Tibial nerve (tissue), 4 donors: ENCODE measurements at regions not wholly inside any gene's neighbourhood (a gene's known extent, or its start where the extent isn't known, plus 50 kb on each side); places are given as distances from the start of the nearest gene placed in this dataset.

Source experiments
- DNase-seq, 2 donors: peaks; one replicate each; pipeline ENCODE4 v3.0.0-alpha.2; 2019; ENCODE audit warnings: low spot score in 2 of 2
- H3K27ac ChIP-seq, 4 donors: fragments of 200-600 bp; sonication (generic) in 3 of 4; one replicate each; pipeline ENCODE4 v1.5.1; 2017 to 2019; ENCODE audit warnings: mild to moderate bottlenecking in 1 of 4
- H3K27me3 ChIP-seq, 2 donors: fragments of 200-600 bp; sonication (generic) in 1 of 2; one replicate each; pipeline versions ENCODE4 v1.5.1 to v1.6.0; 2017 to 2019
- H3K36me3 ChIP-seq, 3 donors: fragments of 200-600 bp; sonication (generic); one replicate each; pipeline ENCODE4 v1.5.1; 2018 to 2019
- H3K4me1 ChIP-seq, 4 donors: fragments of 200-600 bp; sonication (generic) in 3 of 4; one replicate each; pipeline ENCODE4 v1.5.1; 2017 to 2019
- H3K4me3 ChIP-seq, 4 donors: fragments of 200-600 bp; sonication (generic) in 3 of 4; one replicate each; pipeline ENCODE4 v1.5.1; 2017 to 2019; ENCODE audit warnings: mild to moderate bottlenecking in 1 of 4, moderate library complexity in 1 of 4
- H3K9me3 ChIP-seq, 4 donors: fragments of 200-600 bp; sonication (generic) in 3 of 4; one replicate each; pipeline ENCODE4 v1.5.1; 2017 to 2019
- CTCF ChIP-seq, 5 experiments: fragments of 200-600 bp in 3 of 5; fragments of 450-650 bp in 2 of 5; sonication (generic) in 3 of 5; IDR thresholded peaks; one replicate each; pipeline ENCODE4 v1.5.1; 2016 to 2019; ENCODE audit warnings: antibody characterized with exemption in 5 of 5, mild to moderate bottlenecking in 3 of 5, moderate library complexity in 2 of 5
- EP300 ChIP-seq, 2 donors: sonication (generic); formaldehyde crosslinking; IDR thresholded peaks; one replicate each; pipeline ENCODE4 v1.6.1; 2017; ENCODE audit warnings: antibody characterized with exemption in 2 of 2, mild to moderate bottlenecking in 1 of 2
- POLR2A ChIP-seq, 2 donors: fragments of 450-650 bp; IDR thresholded peaks; one replicate each; pipeline ENCODE4 v1.6.1; 2017; ENCODE audit warnings: antibody characterized with exemption in 2 of 2, mild to moderate bottlenecking in 2 of 2, moderate library complexity in 2 of 2
- WGBS, 2 donors: methylation state at CpG; one replicate each; pipeline ENCODE4 v1.1.5; 2018; 5-methylcytosine and 5-hydroxymethylcytosine counted together

DNA sequence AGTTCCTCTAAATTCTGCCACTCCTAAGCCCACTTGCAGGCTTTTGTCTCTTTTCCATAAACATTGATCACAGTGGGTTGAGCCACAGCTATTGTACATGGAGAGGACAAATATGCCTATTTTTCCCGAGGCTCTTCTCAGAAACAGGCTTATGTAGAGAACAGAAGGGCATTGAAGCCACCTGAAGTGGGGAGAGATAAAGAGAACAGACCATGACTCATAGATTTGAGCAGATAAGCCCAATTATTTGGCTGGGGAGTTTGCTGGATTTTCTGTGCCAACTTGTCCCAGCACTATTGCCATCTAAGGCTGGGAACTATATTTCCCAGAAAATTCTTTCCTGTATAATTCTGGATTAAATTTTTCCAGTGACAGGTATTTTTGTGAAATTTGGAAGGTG, 446.1 kb upstream of the RPS6KA3 start:
- no peak for DNase-seq
- WGBS, 2 donors: 0 to 38% methylated on average over 1 of the region's 1 CpG
- Histone ChIP-seq H3K9me3 (no peaks in the 10 kb centered on the region), H3K27ac (no peak overlapping the region), H3K27me3 (no peaks in the 10 kb centered on the region), H3K4me3 (no peak overlapping the region), H3K4me1 (no peaks in the 10 kb centered on the region), H3K36me3 (no peaks in the 10 kb centered on the region)
- TF ChIP-seq EP300 (IDR thresholded peaks at IDR 0.05) (no peak), CTCF (IDR thresholded peaks at IDR 0.05) (no peak), POLR2A (IDR thresholded peaks at IDR 0.05) (no peak)

DNA sequence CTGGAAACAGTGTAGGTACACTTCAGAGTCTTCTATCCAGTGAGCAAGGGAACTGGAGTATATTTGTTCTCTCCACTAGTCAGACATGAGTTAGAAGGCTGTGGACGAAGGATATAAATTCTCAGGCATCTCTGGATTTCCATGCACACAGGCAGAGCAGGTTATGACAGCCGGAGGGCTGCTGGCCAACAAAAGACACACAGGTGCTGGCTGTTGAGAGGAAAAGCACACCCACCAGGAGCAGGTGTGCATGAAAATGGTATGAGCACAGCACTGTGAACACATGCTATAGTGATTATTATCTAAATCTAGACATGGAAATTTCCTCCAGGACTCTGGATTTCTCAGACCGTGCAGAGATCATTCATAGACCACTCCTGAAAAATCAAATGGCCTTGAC, 444.7 kb upstream of the RPS6KA3 start:
- no peak for TF ChIP-seq EP300 (IDR thresholded peaks at IDR 0.05)
- no peak for TF ChIP-seq POLR2A (IDR thresholded peaks at IDR 0.05)
- no peak for TF ChIP-seq CTCF (IDR thresholded peaks at IDR 0.05)
- H3K36me3 ChIP-seq: no peaks in the 10 kb centered on the region
- no peaks in the 10 kb centered on the region for H3K9me3 ChIP-seq
- H3K27ac ChIP-seq: no peak overlapping the region
- no peaks in the 10 kb centered on the region for H3K4me1 ChIP-seq
- DNase-seq: no peak
- 68 to 79% methylated on average over 3 of the region's 3 CpGs for WGBS, 2 donors
- no peaks in the 10 kb centered on the region for H3K27me3 ChIP-seq
- no peak overlapping the region for H3K4me3 ChIP-seq

DNA sequence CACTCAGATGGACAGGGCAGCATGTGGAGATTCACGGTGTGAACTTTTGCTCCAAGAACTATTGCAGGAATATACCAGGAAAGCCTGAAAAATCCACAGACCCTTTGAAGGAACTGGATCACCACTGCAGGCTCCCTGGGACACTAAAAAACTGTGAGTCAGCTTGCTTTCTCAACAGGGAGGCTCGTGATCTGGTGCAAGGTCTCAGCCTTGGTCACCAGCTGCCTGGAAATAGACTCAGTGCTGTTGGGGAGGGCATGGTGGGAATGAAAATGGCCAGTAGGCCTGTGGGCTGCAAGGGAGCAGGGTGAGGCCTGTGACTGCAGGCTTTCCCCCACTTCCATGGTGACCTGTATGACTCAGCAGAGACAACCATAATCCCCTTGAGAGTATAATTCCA, 426.4 kb upstream of the RPS6KA3 start:
- TF ChIP-seq CTCF (IDR thresholded peaks at IDR 0.05) (no peak), EP300 (IDR thresholded peaks at IDR 0.05) (no peak), POLR2A (IDR thresholded peaks at IDR 0.05) (no peak)
- Histone ChIP-seq H3K4me1 (no peaks in the 10 kb centered on the region), H3K4me3 (no peak overlapping the region), H3K9me3 (no peaks in the 10 kb centered on the region), H3K27me3 (no peaks in the 10 kb centered on the region), H3K27ac (no peak overlapping the region), H3K36me3 (no peaks in the 10 kb centered on the region)
- no peak for DNase-seq
- 60 to 80% methylated on average over 2 of the region's 2 CpGs for WGBS, 2 donors

DNA sequence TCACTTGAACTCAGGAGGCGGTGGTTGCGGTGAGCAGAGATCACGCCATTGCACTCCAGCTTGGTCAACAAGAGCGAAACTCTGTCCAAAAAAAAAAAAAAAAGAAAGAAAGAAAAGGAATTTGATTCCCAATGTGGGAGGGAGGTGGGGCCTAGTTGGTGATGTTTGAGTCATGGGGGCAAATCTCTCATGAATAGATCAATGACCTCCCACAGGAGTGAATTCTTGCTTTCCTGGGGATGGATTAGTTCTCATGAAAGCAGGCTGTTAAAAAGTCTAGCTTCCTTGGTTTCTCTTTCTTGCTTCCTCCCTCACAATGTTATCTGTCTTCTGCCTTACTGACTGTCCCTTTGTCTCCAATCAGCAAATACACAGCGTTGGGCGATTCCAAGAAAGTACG, 419.5 kb upstream of the RPS6KA3 start:
- H3K4me1 ChIP-seq: no peaks in the 10 kb centered on the region
- 84 to 88% methylated on average over 7 of the region's 7 CpGs for WGBS, 2 donors

DNA sequence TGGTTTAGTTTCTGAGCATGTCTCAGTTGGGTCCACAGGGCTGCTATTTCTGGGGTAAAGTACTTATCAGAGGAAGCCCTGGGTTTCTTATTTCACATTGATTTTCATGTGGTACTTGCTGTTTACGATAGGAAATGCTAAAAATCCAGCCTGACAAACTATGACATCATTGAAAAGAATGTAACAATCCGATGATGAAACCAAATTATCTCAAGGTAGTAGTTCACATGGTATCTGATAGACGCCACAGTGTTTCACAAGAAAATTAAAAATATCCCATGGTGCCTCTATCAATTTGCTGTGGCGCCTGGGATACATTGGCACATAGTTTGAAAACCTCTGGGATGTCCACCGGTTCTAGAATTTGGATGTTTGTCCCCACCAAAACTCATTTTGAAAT, 418.9 kb upstream of the RPS6KA3 start:
- H3K4me1 ChIP-seq: no peaks in the 10 kb centered on the region
- no peak overlapping the region for H3K27ac ChIP-seq
- no peak for DNase-seq
- TF ChIP-seq CTCF (IDR thresholded peaks at IDR 0.05): no peak
- TF ChIP-seq EP300 (IDR thresholded peaks at IDR 0.05): no peak
- no peak for TF ChIP-seq POLR2A (IDR thresholded peaks at IDR 0.05)
- H3K4me3 ChIP-seq: no peak overlapping the region
- no peaks in the 10 kb centered on the region for H3K36me3 ChIP-seq
- H3K9me3 ChIP-seq: no peaks in the 10 kb centered on the region
- WGBS, 2 donors: 86 to 90% methylated on average over 5 of the region's 5 CpGs
- no peaks in the 10 kb centered on the region for H3K27me3 ChIP-seq

More for the DNA sequence above, 419.5 kb upstream of the RPS6KA3 start:
- Histone ChIP-seq H3K36me3 (no peaks in the 10 kb centered on the region), H3K27ac (no peak overlapping the region), H3K4me3 (no peak overlapping the region), H3K27me3 (no peaks in the 10 kb centered on the region), H3K9me3 (no peaks in the 10 kb centered on the region)
- DNase-seq: no peak
- TF ChIP-seq CTCF (IDR thresholded peaks at IDR 0.05): no peak
